HG03457 (cell line): ENCODE measurements at regions not wholly inside any gene's neighbourhood (a gene's known extent, or its start where the extent isn't known, plus 50 kb on each side); places are given as distances from the start of the nearest gene placed in this dataset.

Experiments used
- ATAC-seq: cut with Tn5 transposase; IDR thresholded peaks from one replicate; pipeline ENCODE4 v1.9.1; 2021; ENCODE audit warnings: moderate number of reproducible peaks; ENCODE audit not compliant: unreplicated experiment

DNA sequence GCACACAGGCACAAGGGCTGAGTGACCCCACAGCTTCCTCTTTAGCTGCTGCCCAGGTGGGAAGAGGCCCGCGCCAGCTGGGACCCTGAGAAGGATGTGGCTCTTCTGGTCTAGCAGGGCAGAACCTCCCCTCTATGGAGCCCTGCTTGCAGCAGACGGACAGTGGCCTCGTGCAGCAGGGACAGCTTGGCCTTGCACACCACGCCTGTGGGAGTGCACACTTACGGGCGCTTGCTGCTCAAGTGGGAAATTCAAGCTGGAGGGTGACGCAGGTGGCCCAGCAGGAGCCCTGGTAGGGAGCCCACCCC lies 971.4 kb downstream of the BRD1 start:
- ATAC-seq = no peak

DNA sequence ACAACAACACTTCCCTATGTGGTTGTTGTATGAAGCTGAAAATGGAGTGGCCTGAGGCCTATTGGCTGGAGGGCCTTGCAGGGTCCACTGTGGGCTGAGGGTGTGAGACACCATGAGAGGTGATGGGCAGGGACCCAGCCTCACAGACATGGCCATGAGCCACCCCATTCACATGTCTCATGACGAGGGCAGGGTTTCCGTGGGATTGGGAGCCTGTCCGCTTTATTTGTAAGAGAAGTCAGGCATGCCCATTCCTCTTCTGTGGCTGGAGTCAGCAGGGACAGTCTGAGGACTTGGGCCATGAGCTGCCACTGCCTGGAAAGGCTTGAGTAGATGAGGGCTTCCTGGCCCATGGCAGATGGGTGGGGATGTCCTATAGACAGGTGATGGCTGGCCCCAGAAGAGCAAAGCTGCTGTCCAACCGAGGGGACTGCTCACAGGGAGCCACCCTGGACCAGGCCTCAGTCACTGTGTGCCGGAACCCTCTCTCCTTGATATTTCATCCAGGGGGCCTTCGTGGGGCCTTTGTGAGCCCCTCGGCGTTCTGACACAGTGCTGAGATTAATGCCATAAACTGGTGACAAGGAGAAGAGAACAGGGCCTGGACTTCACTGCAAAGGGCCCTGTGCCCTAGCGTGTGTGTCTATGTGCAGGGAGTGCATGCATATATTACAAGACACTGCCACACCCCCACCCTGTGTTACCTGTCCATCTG lies 971.9 kb downstream of the BRD1 start:
- no peak for ATAC-seq

DNA sequence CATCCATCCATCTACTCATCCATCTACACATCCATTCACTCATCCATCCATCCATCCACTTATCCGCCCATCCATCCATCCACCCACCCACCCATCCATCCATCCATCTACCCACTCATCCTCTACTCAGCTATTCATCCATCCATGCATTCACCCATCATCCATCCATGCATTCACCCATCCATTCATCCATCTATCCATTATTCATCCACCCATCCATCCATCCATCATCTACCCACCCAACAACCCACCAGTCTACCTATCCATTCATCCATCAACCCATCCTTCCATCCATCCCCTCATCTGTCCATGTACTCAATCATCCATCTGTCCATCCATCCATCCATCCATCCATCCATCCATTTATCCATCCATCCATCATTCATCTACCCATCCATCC lies 972.7 kb downstream of the BRD1 start:
- no peak for ATAC-seq

DNA sequence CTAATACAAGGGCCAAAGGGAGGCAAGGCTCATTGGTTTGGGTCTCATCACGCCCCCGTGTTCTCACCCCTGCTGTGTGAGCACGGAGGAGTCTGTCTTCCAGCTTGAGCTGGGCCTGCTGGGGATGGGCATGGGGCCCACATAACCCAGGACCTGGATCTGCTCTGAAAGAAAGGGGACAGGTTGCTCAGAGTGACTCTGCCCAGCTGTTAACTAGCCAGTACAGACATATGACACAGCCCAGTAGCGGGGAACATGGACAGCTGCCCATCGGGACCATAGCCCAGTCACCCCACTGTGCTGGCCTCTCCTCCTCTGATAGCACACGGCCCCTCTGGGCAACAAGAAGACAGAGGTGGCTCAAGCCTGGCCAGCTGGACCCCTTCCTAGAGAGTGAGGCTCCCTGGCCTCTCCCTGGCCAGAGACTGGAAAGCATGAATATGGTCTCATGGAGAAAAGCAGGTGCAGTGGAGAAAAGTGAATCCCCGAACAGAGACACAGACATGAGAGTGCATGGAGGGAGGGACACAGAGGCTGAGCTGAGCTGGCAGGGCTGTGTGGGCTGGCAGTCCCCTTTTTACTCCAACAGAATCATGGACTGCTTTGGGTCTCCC lies 973.9 kb downstream of the BRD1 start:
- no peak for ATAC-seq

- ATAC-seq = no peak
Measured at GRCh38 chr22:48851933-48852549, 975.6 kb downstream of the BRD1 start.

- no peak for ATAC-seq
Measured at GRCh38 chr22:48850658-48851287, 976.9 kb downstream of the BRD1 start.

- no peak for ATAC-seq
Measured at GRCh38 chr22:48849963-48850657, 977.6 kb downstream of the BRD1 start.

- no peak for ATAC-seq
Measured at GRCh38 chr22:48849219-48849912, 978.3 kb downstream of the BRD1 start.

DNA sequence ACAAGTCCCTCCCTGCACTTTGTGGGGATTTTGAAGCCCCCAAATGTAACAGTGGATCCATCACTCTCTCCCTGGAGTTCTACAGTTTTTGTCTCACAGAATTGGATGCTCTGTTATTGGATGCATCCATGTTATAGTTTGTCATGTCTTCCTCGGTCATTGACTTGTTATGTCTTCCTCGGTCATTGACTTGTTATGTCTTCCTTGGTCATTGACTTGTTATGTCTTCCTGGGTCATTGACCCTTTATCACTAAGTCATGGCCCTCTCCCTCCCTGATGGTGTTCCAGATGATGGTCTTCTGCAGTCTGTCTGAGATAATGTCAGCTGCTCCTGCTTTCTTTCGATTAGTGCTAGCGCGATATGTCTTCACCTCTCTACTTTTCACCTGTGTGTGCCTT lies 981.5 kb downstream of the BRD1 start:
- ATAC-seq = no peak

- no peak for ATAC-seq
Measured at GRCh38 chr22:48845356-48845936, 982.2 kb downstream of the BRD1 start.

DNA sequence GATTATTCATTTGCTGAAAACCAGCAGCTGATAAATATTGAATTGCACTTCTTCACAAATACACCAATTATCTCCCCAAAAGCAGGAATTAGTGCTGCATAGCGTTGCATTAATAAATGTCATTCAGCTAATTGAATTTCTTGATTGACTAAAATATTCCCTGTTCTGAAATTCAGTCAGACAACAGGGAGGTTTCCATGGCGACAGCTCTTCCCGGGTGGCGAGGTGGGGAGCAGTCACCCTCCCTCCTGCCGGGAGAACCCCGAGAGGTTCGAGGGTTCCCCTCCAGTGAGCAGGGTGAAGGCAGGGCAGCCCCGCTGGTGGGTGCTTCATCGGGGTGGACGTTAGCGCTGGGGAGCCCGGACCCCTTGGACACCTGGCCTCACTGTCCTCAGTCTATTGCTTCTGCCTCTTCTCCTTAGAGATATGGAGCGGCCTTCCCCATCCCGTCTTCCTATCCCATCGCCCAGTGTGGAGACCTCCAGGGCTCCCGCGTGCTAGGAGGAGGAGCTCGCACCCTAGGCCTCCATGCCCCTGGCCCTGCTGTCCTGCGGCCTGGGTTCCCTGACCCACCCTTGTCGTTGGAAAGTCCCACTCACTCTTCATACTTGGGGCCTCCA lies 983.5 kb downstream of the BRD1 start:
- ATAC-seq = no peak

- ATAC-seq = no peak
Measured at GRCh38 chr22:48843640-48844039, 984.0 kb downstream of the BRD1 start.

DNA sequence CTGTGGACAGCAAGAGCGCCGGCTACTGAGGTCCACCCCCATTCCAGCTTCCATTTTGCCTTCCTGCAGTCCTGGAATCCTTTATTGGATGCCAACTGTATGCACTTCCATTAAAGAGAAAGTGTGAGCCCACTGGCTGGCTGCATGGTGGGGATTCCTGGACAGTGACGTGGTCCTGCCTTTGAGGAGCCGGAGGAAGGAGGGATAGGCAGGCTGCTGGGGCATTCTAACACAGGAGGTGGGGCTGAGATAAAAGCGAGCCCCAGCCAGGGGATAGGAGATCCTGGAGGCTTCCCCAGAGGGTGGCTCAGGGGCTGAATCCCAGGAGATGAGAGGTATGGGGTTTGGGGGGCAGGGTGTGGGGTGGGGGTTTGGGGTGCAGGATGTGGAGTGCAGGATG lies 984.7 kb downstream of the BRD1 start:
- ATAC-seq = no peak

- no peak for ATAC-seq
Measured at GRCh38 chr22:48842583-48842945, 985.1 kb downstream of the BRD1 start.

- no peak for ATAC-seq
Measured at GRCh38 chr22:48841881-48842582, 985.6 kb downstream of the BRD1 start.

- no peak for ATAC-seq
Measured at GRCh38 chr22:48840112-48840949, 987.3 kb downstream of the BRD1 start.

DNA sequence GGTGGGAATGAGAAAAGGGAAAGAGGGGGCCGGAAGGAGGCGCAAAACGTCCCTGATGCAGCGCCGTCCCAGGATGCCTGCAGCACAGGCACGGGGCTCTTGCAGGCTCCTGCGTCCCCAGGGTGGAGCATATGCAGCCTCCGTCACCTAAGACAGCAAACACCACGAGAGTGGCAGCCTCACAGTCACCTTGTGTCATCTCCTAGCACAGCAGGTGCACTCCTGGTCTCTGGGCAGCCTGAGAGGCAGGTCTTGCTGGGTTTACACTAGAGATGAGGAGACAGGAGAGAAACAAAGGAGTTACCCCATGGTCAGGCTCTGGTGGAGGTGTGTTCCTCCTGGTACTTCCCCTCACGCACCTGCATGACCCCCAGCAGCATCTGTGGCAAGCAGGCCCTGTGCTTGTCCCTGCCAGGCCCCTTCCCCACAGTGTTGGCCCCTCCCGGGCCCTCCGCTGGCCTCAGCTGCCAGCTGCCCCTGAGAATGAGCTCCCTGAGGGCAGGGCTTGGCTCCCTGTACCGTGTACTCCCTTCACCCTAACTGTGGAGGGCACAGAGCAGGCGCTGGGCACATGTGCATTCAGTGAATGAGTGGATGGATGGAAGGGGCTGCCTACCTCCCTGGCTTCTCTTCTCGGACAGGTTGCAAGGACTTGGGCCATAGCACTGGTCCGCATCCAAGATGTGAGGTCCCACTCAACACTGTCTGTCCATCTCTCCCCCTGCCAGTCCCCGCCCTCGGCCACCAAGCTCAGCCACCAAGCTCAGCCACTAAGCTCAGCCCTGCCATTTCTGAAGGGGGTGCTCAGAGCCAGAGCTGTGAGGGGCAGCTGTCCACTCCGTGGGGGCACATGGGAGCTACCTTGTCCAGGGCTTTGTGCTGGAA lies 988.6 kb downstream of the BRD1 start:
- ATAC-seq = no peak

DNA sequence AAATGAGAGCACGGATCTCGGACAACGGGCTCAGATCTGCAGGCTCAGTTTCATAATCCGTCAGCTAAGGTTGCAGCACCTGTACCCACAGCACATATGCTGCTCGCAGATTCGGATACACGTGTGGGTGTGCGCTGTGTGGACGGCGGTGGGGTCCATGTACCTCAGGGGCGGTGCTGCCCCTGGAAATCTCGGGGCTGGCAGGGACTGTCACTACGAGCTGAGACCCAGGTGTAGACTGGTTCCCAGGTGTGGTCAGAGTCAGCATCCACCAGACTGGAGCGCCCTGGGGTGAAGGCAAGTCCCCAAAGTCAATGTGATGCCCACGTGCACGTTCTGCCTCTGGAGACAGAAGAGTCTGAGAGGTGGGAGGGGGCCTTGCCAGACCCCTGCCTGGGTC lies 989.3 kb downstream of the BRD1 start:
- ATAC-seq = no peak
